Smooth muscle cell (in vitro differentiated cells): ENCODE measurements at regions not wholly inside any gene's neighbourhood (a gene's known extent, or its start where the extent isn't known, plus 50 kb on each side); places are given as distances from the start of the nearest gene placed in this dataset.

Experiments
- DNase-seq: peaks from one replicate; lab custom pipeline; 2025; ENCODE audit not compliant: unreplicated experiment; lab: John Stamatoyannopoulos, UW
- H2AFZ ChIP-seq: fragments of 200-600 bp; sonication (generic); 2 replicates; pipeline ENCODE4 v1.6.0; 2016; ENCODE audit warnings: antibody characterized with exemption, low read depth, mild to moderate bottlenecking
- H3F3A ChIP-seq: fragments of 200-600 bp; sonication (generic); 2 replicates; pipeline ENCODE4 v1.6.0; 2017; ENCODE audit warnings: antibody characterized with exemption, low read depth
- H3K27ac ChIP-seq: fragments of 200-600 bp; sonication (generic); 2 replicates; pipeline ENCODE4 v1.5.1; 2016; ENCODE audit warnings: low read depth, mild to moderate bottlenecking
- H3K27me3 ChIP-seq: fragments of 200-600 bp; sonication (generic); 2 replicates; pipeline ENCODE4 v1.6.1; 2016; ENCODE audit warnings: low read depth, mild to moderate bottlenecking
- H3K36me3 ChIP-seq: fragments of 200-600 bp; sonication (generic); 2 replicates; pipeline ENCODE4 v1.5.1; 2016; ENCODE audit warnings: low read depth
- H3K4me1 ChIP-seq: fragments of 200-600 bp; sonication (generic); 2 replicates; pipeline ENCODE4 v1.5.1; 2016; ENCODE audit warnings: low read depth
- H3K4me2 ChIP-seq: fragments of 200-600 bp; sonication (generic); 2 replicates; pipeline ENCODE4 v1.6.0; 2016; ENCODE audit warnings: mild to moderate bottlenecking
- H3K4me3 ChIP-seq: fragments of 200-600 bp; sonication (generic); 2 replicates; pipeline ENCODE4 v1.5.1; 2016; ENCODE audit warnings: mild to moderate bottlenecking
- H3K79me2 ChIP-seq: fragments of 200-600 bp; sonication (generic); 2 replicates; pipeline ENCODE4 v1.6.0; 2016; ENCODE audit warnings: low read depth, mild to moderate bottlenecking
- H3K9ac ChIP-seq: fragments of 200-600 bp; sonication (generic); 2 replicates; pipeline ENCODE4 v1.6.0; 2016; ENCODE audit warnings: low read depth
- H3K9me3 ChIP-seq: fragments of 200-600 bp; sonication (generic); replicated peaks from 2 replicates; pipeline ENCODE4 v1.5.1; 2016; ENCODE audit warnings: low read depth
- H4K20me1 ChIP-seq: fragments of 200-600 bp; sonication (generic); 2 replicates; pipeline ENCODE4 v1.6.0; 2016; ENCODE audit warnings: low read depth
- WGBS: methylation state at CpG from one replicate; pipeline ENCODE4 v1.1.7; 2016; ENCODE audit warnings: low lambda C conversion rate; 5-methylcytosine and 5-hydroxymethylcytosine counted together
- TF ChIP-seq, protein P1 (sequence below): fragments of 200-600 bp; sonication (generic); IDR thresholded peaks from 2 replicates; pipeline ENCODE4 v1.5.1; 2017; ENCODE audit warnings: borderline replicate concordance, mild to moderate bottlenecking, antibody characterized with exemption; ENCODE audit not compliant: insufficient read depth, poor library complexity, severe bottlenecking

DNA sequence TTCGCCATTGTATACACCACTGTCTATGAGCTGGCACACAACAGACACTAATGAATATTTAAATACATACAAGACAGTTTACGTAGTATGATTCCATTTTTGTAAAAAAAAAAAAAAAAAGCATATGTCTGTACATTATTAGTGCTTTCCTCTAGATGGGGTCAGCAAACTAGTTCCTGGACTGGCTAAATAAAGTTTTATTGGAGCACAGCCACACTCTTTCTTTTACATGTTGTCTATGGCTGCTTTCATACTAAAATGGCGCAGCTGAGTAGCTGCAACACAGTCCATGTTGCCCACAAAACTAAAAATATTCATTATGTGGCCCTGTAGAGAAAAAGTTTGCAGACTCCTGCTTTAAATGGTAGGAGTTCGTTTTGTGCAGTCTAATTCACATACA lies 70.7 kb upstream of the FRMD4B start:
- H3K4me1 ChIP-seq, result no peaks in the 10 kb centered on the region
- no peak overlapping the region for H3K9ac ChIP-seq
- no peak overlapping the region for H3K4me2 ChIP-seq
- no peak overlapping the region for H3K4me3 ChIP-seq
- H4K20me1 ChIP-seq, result no peaks in the 10 kb centered on the region
- H2AFZ ChIP-seq, result no peak overlapping the region
- no peaks in the 10 kb centered on the region for H3K27me3 ChIP-seq
- H3K36me3 ChIP-seq, result no peaks in the 10 kb centered on the region
- no peaks in the 10 kb centered on the region for H3K9me3 ChIP-seq
- H3F3A ChIP-seq, result no peaks in the 10 kb centered on the region
- H3K79me2 ChIP-seq, result no peaks in the 10 kb centered on the region
- H3K27ac ChIP-seq, result no peak overlapping the region
- WGBS, result 92% methylated on average over 4 of the region's 4 CpGs
- DNase-seq, result no peak
- TF ChIP-seq, protein P1, sequence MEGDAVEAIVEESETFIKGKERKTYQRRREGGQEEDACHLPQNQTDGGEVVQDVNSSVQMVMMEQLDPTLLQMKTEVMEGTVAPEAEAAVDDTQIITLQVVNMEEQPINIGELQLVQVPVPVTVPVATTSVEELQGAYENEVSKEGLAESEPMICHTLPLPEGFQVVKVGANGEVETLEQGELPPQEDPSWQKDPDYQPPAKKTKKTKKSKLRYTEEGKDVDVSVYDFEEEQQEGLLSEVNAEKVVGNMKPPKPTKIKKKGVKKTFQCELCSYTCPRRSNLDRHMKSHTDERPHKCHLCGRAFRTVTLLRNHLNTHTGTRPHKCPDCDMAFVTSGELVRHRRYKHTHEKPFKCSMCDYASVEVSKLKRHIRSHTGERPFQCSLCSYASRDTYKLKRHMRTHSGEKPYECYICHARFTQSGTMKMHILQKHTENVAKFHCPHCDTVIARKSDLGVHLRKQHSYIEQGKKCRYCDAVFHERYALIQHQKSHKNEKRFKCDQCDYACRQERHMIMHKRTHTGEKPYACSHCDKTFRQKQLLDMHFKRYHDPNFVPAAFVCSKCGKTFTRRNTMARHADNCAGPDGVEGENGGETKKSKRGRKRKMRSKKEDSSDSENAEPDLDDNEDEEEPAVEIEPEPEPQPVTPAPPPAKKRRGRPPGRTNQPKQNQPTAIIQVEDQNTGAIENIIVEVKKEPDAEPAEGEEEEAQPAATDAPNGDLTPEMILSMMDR, result no peak

GRCh38 chr3:69454204-69454787 lies 68.4 kb upstream of the FRMD4B start:
- H3K9ac ChIP-seq, result no peak overlapping the region
- H3F3A ChIP-seq, result no peaks in the 10 kb centered on the region
- TF ChIP-seq, protein P1, result no peak
- no peak overlapping the region for H2AFZ ChIP-seq
- 94% methylated on average over 22 of the region's 22 CpGs for WGBS
- H3K4me2 ChIP-seq, result no peak overlapping the region
- H3K27me3 ChIP-seq, result no peaks in the 10 kb centered on the region
- H3K79me2 ChIP-seq, result no peaks in the 10 kb centered on the region
- H4K20me1 ChIP-seq, result no peaks in the 10 kb centered on the region
- H3K4me1 ChIP-seq, result no peaks in the 10 kb centered on the region
- no peak overlapping the region for H3K27ac ChIP-seq
- H3K4me3 ChIP-seq, result no peak overlapping the region
- H3K9me3 ChIP-seq, result no peaks in the 10 kb centered on the region
- H3K36me3 ChIP-seq, result no peaks in the 10 kb centered on the region
- no peak for DNase-seq

DNA sequence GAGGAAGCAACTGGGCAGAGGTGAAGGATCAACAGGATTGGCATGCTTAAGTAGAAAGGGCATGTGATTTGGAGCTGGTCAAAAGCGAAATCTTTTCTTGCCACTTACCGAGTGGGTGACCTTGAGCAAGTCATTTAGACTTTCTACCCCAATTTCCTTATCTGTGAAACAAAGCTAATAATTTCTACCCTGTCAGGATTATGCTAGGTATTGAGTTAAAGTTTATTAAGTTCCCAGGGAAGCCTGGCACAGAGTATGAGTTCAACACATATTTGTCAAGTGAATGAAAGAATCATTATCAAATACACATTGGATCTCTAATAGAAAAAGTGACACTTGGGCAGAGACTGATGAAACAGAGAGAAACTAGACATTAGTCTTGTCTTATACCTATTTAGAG lies 66.4 kb upstream of the FRMD4B start:
- Histone ChIP-seq H3K4me3 (no peak overlapping the region), H3K27ac (no peak overlapping the region), H3K36me3 (no peaks in the 10 kb centered on the region), H3F3A (no peaks in the 10 kb centered on the region), H3K4me1 (no peaks in the 10 kb centered on the region), H3K4me2 (no peak overlapping the region), H3K9me3 (no peaks in the 10 kb centered on the region), H3K9ac (no peak overlapping the region), H2AFZ (no peak overlapping the region), H3K27me3 (no peaks in the 10 kb centered on the region), H4K20me1 (no peaks in the 10 kb centered on the region), H3K79me2 (no peaks in the 10 kb centered on the region)
- TF ChIP-seq, protein P1, result no peak
- DNase-seq, result no peak
- WGBS, result 100% methylated on average over 2 of the region's 2 CpGs

- Histone ChIP-seq H3K4me1 (no peaks in the 10 kb centered on the region), H3K79me2 (no peaks in the 10 kb centered on the region), H3F3A (no peaks in the 10 kb centered on the region), H3K36me3 (no peaks in the 10 kb centered on the region), H3K4me3 (no peak overlapping the region), H3K9ac (no peak overlapping the region), H3K27me3 (no peaks in the 10 kb centered on the region), H3K4me2 (peak overlapping the region; percentile 19), H4K20me1 (no peaks in the 10 kb centered on the region), H3K27ac (peak overlapping the region; percentile 55), H2AFZ (no peak overlapping the region), H3K9me3 (no peaks in the 10 kb centered on the region)
- TF ChIP-seq, protein P1, result peak; percentile 27
- DNase-seq, result no peak
Measured at GRCh38 chr3:69451594-69451993, 65.7 kb upstream of the FRMD4B start.
